Thyroid gland (tissue), 4 donors: ENCODE measurements at regions not wholly inside any gene's neighbourhood (a gene's known extent, or its start where the extent isn't known, plus 50 kb on each side); places are given as distances from the start of the nearest gene placed in this dataset.

Experiments
- DNase-seq, 2 donors: peaks; one replicate each; pipeline ENCODE4 v3.0.0-alpha.2; 2019
- H3K27ac ChIP-seq, 3 donors: fragments of 200-600 bp; sonication (generic); 1 replicate in 2 of 3; 2 replicates in 1 of 3; pipeline ENCODE4 v1.5.1; 2016 to 2019; ENCODE audit warnings: mild to moderate bottlenecking in 1 of 3, moderate library complexity in 1 of 3
- H3K27me3 ChIP-seq: fragments of 200-600 bp; sonication (generic); one replicate; pipeline ENCODE4 v1.5.1; 2019
- H3K36me3 ChIP-seq, 2 donors: fragments of 200-600 bp; sonication (generic); one replicate each; pipeline ENCODE4 v1.5.1; 2016 to 2019
- H3K4me1 ChIP-seq, 2 donors: fragments of 200-600 bp; sonication (generic); one replicate each; pipeline ENCODE4 v1.5.1; 2017 to 2019
- H3K4me3 ChIP-seq, 3 donors: fragments of 200-600 bp; sonication (generic); replicated peaks in 1 of 3; 1 replicate in 2 of 3; 2 replicates in 1 of 3; pipeline ENCODE4 v1.5.1; 2016; ENCODE audit warnings: mild to moderate bottlenecking in 1 of 3
- H3K9me3 ChIP-seq: fragments of 200-600 bp; sonication (generic); one replicate; pipeline ENCODE4 v1.5.1; 2017
- CTCF ChIP-seq, 6 experiments: fragments of 200-600 bp in 3 of 6; fragments of 450-650 bp in 3 of 6; sonication (generic) in 3 of 6; IDR thresholded peaks; one replicate each; pipeline ENCODE4 v1.5.1; 2016 to 2019; ENCODE audit warnings: antibody characterized with exemption in 6 of 6, mild to moderate bottlenecking in 2 of 6, inconsistent platforms in 1 of 6, moderate library complexity in 1 of 6
- POLR2A ChIP-seq, 2 donors: fragments of 450-650 bp; IDR thresholded peaks; one replicate each; pipeline ENCODE4 v1.6.1; 2017; ENCODE audit warnings: antibody characterized with exemption in 2 of 2, mild to moderate bottlenecking in 2 of 2, moderate library complexity in 1 of 2
- WGBS, 2 donors: methylation state at CpG; one replicate each; pipeline ENCODE4 v1.1.5; 2017; 5-methylcytosine and 5-hydroxymethylcytosine counted together
- intact Hi-C: fragments of 100-400 bp; cut with DNase I; formaldehyde crosslinking; loops from one replicate; pipeline ENCODE4 v1.15.1; 2023

GRCh38 chr2:79272616-79273015, 113.1 kb upstream of the REG3A start:
- H3K27ac ChIP-seq: no peak overlapping the region
- TF ChIP-seq CTCF (IDR thresholded peaks at IDR 0.05) (no peak), POLR2A (IDR thresholded peaks at IDR 0.05) (no peak)
- no peak overlapping the region for H3K4me3 ChIP-seq
- no peaks in the 10 kb centered on the region for H3K4me1 ChIP-seq
- DNase-seq: no peak
- intact Hi-C loops: no loop called here
- no peaks in the 10 kb centered on the region for H3K9me3 ChIP-seq
- no peaks in the 10 kb centered on the region for H3K27me3 ChIP-seq
- H3K36me3 ChIP-seq: no peaks in the 10 kb centered on the region

- H3K27ac ChIP-seq: no peak overlapping the region
- H3K36me3 ChIP-seq: no peaks in the 10 kb centered on the region
- intact Hi-C loops: no loop called here
- H3K4me1 ChIP-seq: no peaks in the 10 kb centered on the region
- TF ChIP-seq POLR2A (IDR thresholded peaks at IDR 0.05) (no peak), CTCF (IDR thresholded peaks at IDR 0.05) (no peak)
- no peak overlapping the region for H3K4me3 ChIP-seq
- no peak for DNase-seq
- no peaks in the 10 kb centered on the region for H3K9me3 ChIP-seq
- WGBS, 2 donors: 49% methylated on average over 3 of the region's 3 CpGs
- H3K27me3 ChIP-seq: no peaks in the 10 kb centered on the region
These were observed 111.9 kb upstream of the REG3A start for GRCh38 chr2:79271456-79271855.

- TF ChIP-seq POLR2A (IDR thresholded peaks at IDR 0.05) (no peak), CTCF (IDR thresholded peaks at IDR 0.05) (no peak)
- Histone ChIP-seq H3K4me1 (no peaks in the 10 kb centered on the region), H3K36me3 (no peaks in the 10 kb centered on the region), H3K9me3 (no peaks in the 10 kb centered on the region), H3K27ac (no peak overlapping the region), H3K27me3 (no peaks in the 10 kb centered on the region), H3K4me3 (no peak overlapping the region)
- intact Hi-C loops: no loop called here
- WGBS, 2 donors: 79 to 90% methylated on average over 2 of the region's 2 CpGs
- DNase-seq: no peak
These were observed 101.3 kb upstream of the REG3A start for GRCh38 chr2:79260848-79261247.

GRCh38 chr2:79259959-79260358, 100.4 kb upstream of the REG3A start:
- DNase-seq: no peak
- 50 to 69% methylated on average over 1 of the region's 1 CpG for WGBS, 2 donors
- H3K27me3 ChIP-seq: no peaks in the 10 kb centered on the region

GRCh38 chr2:79259296-79259695, 99.7 kb upstream of the REG3A start:
- WGBS, 2 donors: 73 to 79% methylated on average over 3 of the region's 3 CpGs
- no peak overlapping the region for H3K4me3 ChIP-seq
- no peaks in the 10 kb centered on the region for H3K27me3 ChIP-seq
- no peak for DNase-seq
- TF ChIP-seq CTCF (IDR thresholded peaks at IDR 0.05) (no peak), POLR2A (IDR thresholded peaks at IDR 0.05) (no peak)
- H3K27ac ChIP-seq: no peak overlapping the region
- H3K36me3 ChIP-seq: no peaks in the 10 kb centered on the region
- no peaks in the 10 kb centered on the region for H3K4me1 ChIP-seq
- no peaks in the 10 kb centered on the region for H3K9me3 ChIP-seq
- intact Hi-C loops: no loop called here

More at GRCh38 chr2:79259959-79260358, 100.4 kb upstream of the REG3A start:
- intact Hi-C loops: no loop called here
- Histone ChIP-seq H3K9me3 (no peaks in the 10 kb centered on the region), H3K36me3 (no peaks in the 10 kb centered on the region), H3K4me3 (no peak overlapping the region), H3K27ac (no peak overlapping the region), H3K4me1 (no peaks in the 10 kb centered on the region)
- no peak for TF ChIP-seq CTCF (IDR thresholded peaks at IDR 0.05)
- TF ChIP-seq POLR2A (IDR thresholded peaks at IDR 0.05): no peak
